K562 (cell line): ENCODE measurements at regions not wholly inside any gene's neighbourhood (a gene's known extent, or its start where the extent isn't known, plus 50 kb on each side); places are given as distances from the start of the nearest gene placed in this dataset.

Source experiments
- ATAC-seq: fragments of 200-7000 bp; cut with Tn5 transposase; 3 replicates; pipeline ENCODE4 v1.9.1; 2020; ENCODE audit warnings: moderate library complexity
- BruUV-seq: library from RNA; stranded (reverse); fragments of 400-500 nt; replicated peaks from 2 replicates; lab custom pipeline; 2021; lab: Mats Ljungman, UMichigan
- CTCF ChIA-PET: fragments of 300-600 bp; formaldehyde crosslinking; extraction: SDS; loops from one replicate; lab custom pipeline; 2021; ENCODE audit warnings: low intra/inter-chr PET ratio; lab: Yijun Ruan, JAX
- POLR2A ChIA-PET: fragments of 300-600, 350-650 bp; sonication (Branson Sonifier 250); formaldehyde crosslinking; extraction: SDS; loops from one replicate; lab custom pipeline; 2021; ENCODE audit warnings: antibody characterized with exemption, inconsistent platforms; lab: Yijun Ruan, JAX
- DNase-seq, 4 experiments: peaks; one replicate each; pipeline versions ENCODE4 v3.0.0 to v3.0.0-alpha.2; 2011 to 2018; ENCODE audit warnings: low spot score in 3 of 4, mixed read lengths in 3 of 4; ENCODE audit errors: extremely low read depth in 1 of 4
- FAIRE-seq: peaks from 2 replicates; lab custom pipeline; 2011; peaks lifted over from hg19 to GRCh38; lab: Jason Lieb, UNC
- H2AFZ ChIP-seq: 2 replicates; pipeline ENCODE4 v1.6.0; 2011; ENCODE audit warnings: low read depth, low read length, control low read depth, inconsistent platforms
- H3K27ac ChIP-seq: fragments of 200-600 bp; 3 replicates; pipeline ENCODE4 v1.8.0; 2011; ENCODE audit warnings: low read depth, mild to moderate bottlenecking, control low read depth, inconsistent platforms, low read length, moderate library complexity, mixed read lengths; ENCODE audit errors: extremely low read depth
- H3K27me3 ChIP-seq, 2 experiments: fragments of 300-600 bp in 1 of 2; 2 replicates in 1 of 2; 3 replicates in 1 of 2; pipeline versions ENCODE4 v1.6.0 to v1.8.0; 2011; ENCODE audit warnings: inconsistent platforms in 2 of 2, low read length in 2 of 2, mild to moderate bottlenecking in 1 of 2, mixed read lengths in 1 of 2, moderate library complexity in 1 of 2; ENCODE audit not compliant: control insufficient read depth in 2 of 2, insufficient read depth in 2 of 2
- H3K36me3 ChIP-seq: fragments of 300-600 bp; 3 replicates; pipeline ENCODE4 v1.8.0; 2011; ENCODE audit warnings: mild to moderate bottlenecking, low read length, inconsistent platforms; ENCODE audit not compliant: control insufficient read depth, insufficient read depth
- H3K4me1 ChIP-seq, 2 experiments: fragments of 200-600 bp in 1 of 2; replicated peaks in 1 of 2; 2 replicates in 1 of 2; 3 replicates in 1 of 2; pipeline versions ENCODE4 v1.5.1 to v1.8.0; 2011; ENCODE audit warnings: inconsistent platforms in 2 of 2, low read length in 2 of 2, mild to moderate bottlenecking in 1 of 2, mixed read lengths in 1 of 2, moderate library complexity in 1 of 2; ENCODE audit not compliant: control insufficient read depth in 2 of 2, insufficient read depth in 2 of 2
- H3K4me2 ChIP-seq: 2 replicates; pipeline ENCODE4 v1.6.1; 2011; ENCODE audit warnings: low read length, control low read depth, inconsistent platforms, mixed read lengths; ENCODE audit not compliant: insufficient read depth
- H3K4me3 ChIP-seq: fragments of 200-600 bp; sonication (generic), shearing (Covaris generic); 2 replicates; pipeline ENCODE4 v1.5.1; 2016; ENCODE audit warnings: control low read depth, inconsistent platforms
- H3K79me2 ChIP-seq: fragments of 200-600 bp; 3 replicates; pipeline ENCODE4 v1.8.0; 2011; ENCODE audit warnings: low read length, inconsistent platforms; ENCODE audit not compliant: control insufficient read depth, insufficient read depth
- H3K9ac ChIP-seq, 2 experiments: 2 replicates each; pipeline versions ENCODE4 v1.6.0 to v1.6.1; 2011; ENCODE audit warnings: low read depth in 2 of 2, low read length in 2 of 2, control low read depth in 1 of 2, inconsistent platforms in 1 of 2, mild to moderate bottlenecking in 1 of 2, mixed read lengths in 1 of 2; ENCODE audit not compliant: insufficient read depth in 1 of 2
- H3K9me1 ChIP-seq: one replicate; pipeline ENCODE4 v1.6.0; 2011; ENCODE audit warnings: inconsistent platforms, mild to moderate bottlenecking, low read length, moderate library complexity; ENCODE audit not compliant: control insufficient read depth, insufficient read depth
- H3K9me3 ChIP-seq: replicated peaks from 2 replicates; pipeline ENCODE4 v1.5.1; 2011; ENCODE audit warnings: low read depth, low read length, inconsistent platforms; ENCODE audit not compliant: control insufficient read depth, insufficient read depth
- H4K20me1 ChIP-seq: replicated peaks from 2 replicates; pipeline ENCODE4 v1.6.1; 2011; ENCODE audit warnings: low read length, inconsistent platforms, mixed read lengths; ENCODE audit not compliant: control insufficient read depth, insufficient read depth
- BCOR ChIP-seq: fragments of 450-650 bp; IDR thresholded peaks from 2 replicates; pipeline ENCODE4 v1.6.1; 2016
- BMI1 ChIP-seq: fragments of 150-350 bp; IDR thresholded peaks from 2 replicates; pipeline ENCODE4 v1.6.1; 2014; ENCODE audit warnings: low read length
- DDX20 ChIP-seq: fragments of 450-650 bp; IDR thresholded peaks from 2 replicates; pipeline ENCODE4 v1.6.1; 2016; ENCODE audit warnings: missing genetic modification characterization, low read depth, mild to moderate bottlenecking, missing compliant biosample characterization, moderate library complexity
- HNRNPUL1 ChIP-seq: fragments of 200-400 bp; formaldehyde crosslinking; IDR thresholded peaks from 2 replicates; pipeline ENCODE4 v1.6.1; 2017; ENCODE audit warnings: low read length
- L3MBTL2 ChIP-seq: fragments of 450-650 bp; IDR thresholded peaks from 2 replicates; pipeline ENCODE4 v1.6.1; 2016; ENCODE audit warnings: mild to moderate bottlenecking, moderate library complexity
- MAFK ChIP-seq: IDR thresholded peaks from 2 replicates; pipeline ENCODE4 v1.6.1; 2011; ENCODE audit warnings: low read length, improper control_type of control experiment
- NFE2 ChIP-seq: IDR thresholded peaks from 2 replicates; pipeline ENCODE4 v1.6.1; 2014; ENCODE audit warnings: antibody characterized with exemption, low read depth
- NR2C2 ChIP-seq, 2 experiments: fragments of 200-800 bp in 1 of 2; sonication (Bioruptor generic) in 1 of 2; sonication (generic) in 1 of 2; formaldehyde crosslinking in 1 of 2; IDR thresholded peaks; 2 replicates each; pipeline versions ENCODE4 v1.6.1 to v1.8.0; 2016 to 2022; ENCODE audit warnings: mild to moderate bottlenecking in 1 of 2, missing compliant biosample characterization in 1 of 2, missing genetic modification characterization in 1 of 2, missing genetic modification reagents in 1 of 2
- PCBP1 ChIP-seq: fragments of 200-400 bp; formaldehyde crosslinking; IDR thresholded peaks from 2 replicates; pipeline ENCODE4 v1.6.1; 2018; ENCODE audit warnings: mild to moderate bottlenecking, low read depth, low read length; ENCODE audit not compliant: poor library complexity, severe bottlenecking
- SMAD2 ChIP-seq: fragments of 150-350 bp; IDR thresholded peaks from 2 replicates; pipeline ENCODE4 v1.6.1; 2014; ENCODE audit warnings: low read depth, mild to moderate bottlenecking, low read length
- SMARCA5 ChIP-seq: fragments of 450-650 bp; IDR thresholded peaks from 2 replicates; pipeline ENCODE4 v1.6.1; 2016
- SRSF7 ChIP-seq: fragments of 200-400 bp; formaldehyde crosslinking; optimal IDR thresholded peaks from 2 replicates; pipeline ENCODE3; 2017; ENCODE audit warnings: mild to moderate bottlenecking, low read depth, low read length
- YY1 ChIP-seq, 3 experiments: IDR thresholded peaks; 2 replicates each; pipeline ENCODE4 v1.6.1; 2011; ENCODE audit warnings: low read length in 2 of 3, mild to moderate bottlenecking in 2 of 3, moderate library complexity in 2 of 3, borderline replicate concordance in 1 of 3, control low read depth in 1 of 3, low read depth in 1 of 3; ENCODE audit not compliant: insufficient read depth in 3 of 3, insufficient replicate concordance in 2 of 3, control insufficient read depth in 1 of 3, insufficient read length in 1 of 3; ENCODE audit errors: extremely low read depth in 1 of 3
- ZNF224 ChIP-seq: sonication (generic); formaldehyde crosslinking; IDR thresholded peaks from 2 replicates; pipeline ENCODE4 v1.8.0; 2022; ENCODE audit warnings: mild to moderate bottlenecking, missing genetic modification reagents
- ZNF316 ChIP-seq: fragments of 450-650 bp; IDR thresholded peaks from 2 replicates; pipeline ENCODE4 v1.6.1; 2016
- WGBS: fragments of 100-300 bp; shearing (Covaris generic); methylation state at CpG from one replicate; pipeline ENCODE4 v1.1.6; 2016; ENCODE audit warnings: low coverage, mixed read lengths; ENCODE audit not compliant: insufficient coverage; ENCODE audit errors: missing lambda C conversion rate; 5-methylcytosine and 5-hydroxymethylcytosine counted together
- in situ Hi-C: fragments of 300-500 bp; cut with MboI; formaldehyde crosslinking; loops from 4 replicates; pipeline ENCODE4 v1.15.0; 2018; ENCODE audit warnings: inconsistent platforms, mixed read lengths
- intact Hi-C: fragments of 100-400 bp; cut with micrococcal nuclease; formaldehyde crosslinking; loops from 2 replicates; pipeline ENCODE4 v1.14.2; 2022
- TF ChIP-seq, protein P1 (sequence below), 2 experiments: fragments of 450-650 bp in 1 of 2; sonication (generic) in 1 of 2; formaldehyde crosslinking in 1 of 2; IDR thresholded peaks; 2 replicates each; pipeline versions ENCODE4 v1.7.1 to v1.9.0; 2016 to 2022; ENCODE audit warnings: inconsistent platforms in 1 of 2, mild to moderate bottlenecking in 1 of 2, missing genetic modification reagents in 1 of 2

DNA sequence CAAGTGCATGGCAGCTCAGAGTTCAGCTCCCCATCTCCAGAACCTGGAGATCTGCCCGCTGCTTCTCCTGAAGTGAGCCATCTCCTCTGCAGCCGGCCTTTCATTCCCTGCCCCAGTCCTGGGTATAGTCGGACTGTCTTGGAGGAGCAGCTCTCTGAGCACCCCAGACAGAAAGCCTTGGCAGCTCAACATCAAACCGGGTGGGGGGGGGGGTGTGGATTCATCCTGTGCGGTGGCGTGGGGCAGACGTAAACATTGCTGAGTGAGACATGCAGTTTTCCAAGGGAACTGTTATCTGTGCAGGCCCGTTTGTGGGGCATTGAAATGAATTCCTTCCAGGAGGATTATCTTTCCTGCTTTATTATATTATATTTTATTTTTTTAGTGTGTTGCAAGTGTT lies 125.9 kb upstream of the MYCN start:
- Histone ChIP-seq H3K9me3 (no peaks in the 10 kb centered on the region), H4K20me1 (no peaks in the 10 kb centered on the region; the same call in 1 of the 2 replicates), H3K9ac (no peak overlapping the region), H3K79me2 (no peaks in the 10 kb centered on the region), H2AFZ (no peak overlapping the region), H3K4me3 (no peak overlapping the region), H3K4me1 (no peaks in the 10 kb centered on the region), H3K4me2 (no peak overlapping the region), H3K27ac (no peak overlapping the region), H3K27me3 (peaks cover 21 to 55% of the 10 kb centered on the region in 2 experiments; a peak in 4 of 5 replicates), H3K9me1 (no peaks in the 10 kb centered on the region), H3K36me3 (no peaks in the 10 kb centered on the region)
- intact Hi-C loops (no loop called here), in situ Hi-C loops (no loop called here)
- no peak for ATAC-seq
- no peak for DNase-seq
- 0% methylated on average over 8 of the region's 8 CpGs for WGBS
- BruUV-seq, result no TSS peak
- no peak for FAIRE-seq
- CTCF ChIA-PET, result no interaction called here
- POLR2A ChIA-PET, result no interaction called here
- no peak for TF ChIP-seq BMI1
- TF ChIP-seq ZNF224 (CRISPR knock-in tag), result no peak
- no peak for TF ChIP-seq BCOR
- no peak for TF ChIP-seq ZNF316
- no peak for TF ChIP-seq SMARCA5
- no peak for TF ChIP-seq YY1 (IDR thresholded peaks at IDR 0.05; ENCODE audit: borderline replicate concordance in 1 of 3, control insufficient read depth in 1 of 3, extremely low read depth in 1 of 3, insufficient read depth in 3 of 3, insufficient read length in 1 of 3, insufficient replicate concordance in 2 of 3, low read depth in 1 of 3, low read length in 2 of 3)
- TF ChIP-seq MAFK, result no peak
- TF ChIP-seq NR2C2 (CRISPR knock-in tag; IDR thresholded peaks at IDR 0.05), result no peak
- TF ChIP-seq NR2C2 (tag; IDR thresholded peaks at IDR 0.05), result no peak
- TF ChIP-seq SMAD2, result no peak
- no peak for TF ChIP-seq PCBP1
- no peak for TF ChIP-seq HNRNPUL1
- TF ChIP-seq DDX20 (tag), result no peak
- TF ChIP-seq L3MBTL2, result no peak
- TF ChIP-seq NFE2, result no peak
- TF ChIP-seq, protein P1, sequence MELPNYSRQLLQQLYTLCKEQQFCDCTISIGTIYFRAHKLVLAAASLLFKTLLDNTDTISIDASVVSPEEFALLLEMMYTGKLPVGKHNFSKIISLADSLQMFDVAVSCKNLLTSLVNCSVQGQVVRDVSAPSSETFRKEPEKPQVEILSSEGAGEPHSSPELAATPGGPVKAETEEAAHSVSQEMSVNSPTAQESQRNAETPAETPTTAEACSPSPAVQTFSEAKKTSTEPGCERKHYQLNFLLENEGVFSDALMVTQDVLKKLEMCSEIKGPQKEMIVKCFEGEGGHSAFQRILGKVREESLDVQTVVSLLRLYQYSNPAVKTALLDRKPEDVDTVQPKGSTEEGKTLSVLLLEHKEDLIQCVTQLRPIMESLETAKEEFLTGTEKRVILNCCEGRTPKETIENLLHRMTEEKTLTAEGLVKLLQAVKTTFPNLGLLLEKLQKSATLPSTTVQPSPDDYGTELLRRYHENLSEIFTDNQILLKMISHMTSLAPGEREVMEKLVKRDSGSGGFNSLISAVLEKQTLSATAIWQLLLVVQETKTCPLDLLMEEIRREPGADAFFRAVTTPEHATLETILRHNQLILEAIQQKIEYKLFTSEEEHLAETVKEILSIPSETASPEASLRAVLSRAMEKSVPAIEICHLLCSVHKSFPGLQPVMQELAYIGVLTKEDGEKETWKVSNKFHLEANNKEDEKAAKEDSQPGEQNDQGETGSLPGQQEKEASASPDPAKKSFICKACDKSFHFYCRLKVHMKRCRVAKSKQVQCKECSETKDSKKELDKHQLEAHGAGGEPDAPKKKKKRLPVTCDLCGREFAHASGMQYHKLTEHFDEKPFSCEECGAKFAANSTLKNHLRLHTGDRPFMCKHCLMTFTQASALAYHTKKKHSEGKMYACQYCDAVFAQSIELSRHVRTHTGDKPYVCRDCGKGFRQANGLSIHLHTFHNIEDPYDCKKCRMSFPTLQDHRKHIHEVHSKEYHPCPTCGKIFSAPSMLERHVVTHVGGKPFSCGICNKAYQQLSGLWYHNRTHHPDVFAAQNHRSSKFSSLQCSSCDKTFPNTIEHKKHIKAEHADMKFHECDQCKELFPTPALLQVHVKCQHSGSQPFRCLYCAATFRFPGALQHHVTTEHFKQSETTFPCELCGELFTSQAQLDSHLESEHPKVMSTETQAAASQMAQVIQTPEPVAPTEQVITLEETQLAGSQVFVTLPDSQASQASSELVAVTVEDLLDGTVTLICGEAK (IDR thresholded peaks at IDR 0.05), result no peak
- TF ChIP-seq, protein P1 (CRISPR knock-in tag; IDR thresholded peaks at IDR 0.05), result no peak
- TF ChIP-seq SRSF7, result no peak
